ENCODE measurements at regions not wholly inside any gene's neighbourhood (a gene's known extent, or its start where the extent isn't known, plus 50 kb on each side); places are given as distances from the start of the nearest gene placed in this dataset.
"Not testable (repeated sequence)": the region's sequence is repeated elsewhere in the genome, so short reads cannot be mapped to it uniquely, and the experiment has no call there.

DNA sequence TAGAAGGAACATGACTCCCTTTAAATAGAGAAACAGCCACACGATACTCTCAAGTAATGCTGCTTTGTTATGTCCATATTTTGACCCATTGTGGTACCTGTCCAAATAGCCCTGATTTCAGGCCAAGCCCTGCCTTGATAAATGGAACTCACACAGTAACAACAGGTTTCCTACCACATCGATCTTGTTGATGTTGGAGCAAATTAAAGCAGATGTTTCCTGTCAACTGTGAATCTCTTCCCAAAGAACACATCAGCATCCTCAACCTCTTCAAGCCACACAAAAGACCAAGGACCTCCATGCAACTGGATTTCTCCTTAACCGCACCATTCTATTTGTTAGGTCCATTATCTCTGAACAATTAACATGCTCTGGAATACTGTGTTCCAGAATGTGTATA is 109.5 kb downstream of the FOXD4L6 start:
- DNase-seq (ENCODE audit: low read depth), result not testable (repeated sequence)

DNA sequence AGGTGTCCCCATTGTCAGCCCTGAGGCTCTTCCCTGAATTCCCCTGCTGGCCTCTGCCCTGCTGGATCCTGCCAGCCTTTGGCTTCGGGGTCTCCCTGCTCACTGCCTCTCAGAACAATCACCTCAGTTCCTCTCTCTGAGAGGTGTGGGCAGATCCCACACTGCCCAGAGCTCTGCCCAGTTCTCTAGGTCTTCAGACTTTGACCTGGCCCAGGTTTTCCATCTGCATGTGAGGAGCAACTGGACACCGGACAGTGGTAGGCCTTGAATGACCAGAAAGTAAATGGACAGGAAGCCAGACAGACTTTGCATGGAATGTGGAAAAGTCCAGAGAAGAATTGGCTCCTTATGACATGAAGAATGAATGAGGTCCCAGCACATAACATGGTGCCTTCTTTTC is 111.8 kb downstream of the FOXD4L6 start:
- not testable (repeated sequence) for DNase-seq (ENCODE audit: low read depth)

- DNase-seq (ENCODE audit: low read depth), result not testable (repeated sequence)
Measured at GRCh38 chr9:40999952-41000700, 128.4 kb downstream of the FOXD4L6 start.

DNA sequence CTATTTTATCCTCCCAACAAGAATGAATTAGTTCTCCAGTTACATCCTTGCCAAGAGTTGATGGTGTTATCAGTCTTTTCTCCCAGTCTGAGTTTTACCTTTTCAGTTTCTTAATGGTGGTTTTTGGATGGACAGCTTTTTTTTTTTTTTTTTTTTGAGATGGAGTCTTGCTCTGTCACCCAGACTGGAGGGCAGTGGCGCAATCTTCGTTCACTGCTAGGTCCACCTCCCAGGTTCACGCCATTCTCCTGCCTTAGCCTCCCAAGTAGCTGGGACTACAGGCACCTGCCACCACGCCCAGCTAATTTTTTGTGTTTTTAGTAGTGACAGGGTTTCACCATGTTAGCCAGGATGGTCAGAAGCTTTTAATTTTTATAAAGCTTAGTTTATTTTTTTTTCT is 133.0 kb downstream of the FOXD4L6 start:
- not testable (repeated sequence) for DNase-seq (ENCODE audit: low read depth)

- DNase-seq (ENCODE audit: low read depth), result not testable (repeated sequence)
Measured at GRCh38 chr9:40993842-40994241, 134.6 kb downstream of the FOXD4L6 start.

DNA sequence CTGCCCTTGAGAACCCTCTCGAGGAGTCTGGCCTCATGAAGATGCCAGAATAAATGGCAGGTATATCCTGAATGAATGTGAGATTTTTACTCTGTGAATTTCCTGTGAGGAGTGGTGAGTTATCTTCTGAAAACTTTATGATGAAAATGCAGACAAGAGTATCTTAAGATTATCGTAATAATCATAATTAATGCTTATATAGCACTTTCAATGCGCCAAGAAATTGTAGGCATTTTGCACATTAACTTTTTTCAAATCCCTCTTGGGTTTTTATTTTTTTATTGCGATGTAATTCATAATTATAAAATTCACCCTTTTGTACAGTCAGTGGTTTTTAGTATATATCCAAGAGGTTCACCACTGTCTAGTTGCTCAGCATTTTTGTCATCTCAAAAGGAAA is 135.1 kb downstream of the FOXD4L6 start:
- DNase-seq (ENCODE audit: low read depth), result not testable (repeated sequence)

DNA sequence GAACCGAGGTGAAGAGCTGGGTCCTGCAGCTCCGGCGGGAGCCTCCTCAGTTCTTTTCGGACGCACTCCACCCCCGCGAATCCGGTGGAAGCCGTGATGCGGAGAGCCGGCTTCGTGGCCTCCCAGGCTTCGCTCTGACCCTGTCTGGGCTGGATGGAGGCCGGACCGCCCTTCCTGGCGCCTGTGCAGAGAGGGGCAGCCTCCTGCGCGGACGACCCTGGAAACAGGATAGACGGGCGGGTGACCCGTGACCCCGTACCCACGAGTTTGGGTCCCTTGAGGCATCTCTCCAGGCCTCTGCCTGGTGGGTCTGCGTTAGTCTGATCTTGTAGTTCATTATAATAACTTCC is 136.0 kb downstream of the FOXD4L6 start:
- not testable (repeated sequence) for DNase-seq (ENCODE audit: low read depth)

GRCh38 chr9:40991741-40992471 is 136.6 kb downstream of the FOXD4L6 start:
- peak; percentile 98 for DNase-seq (ENCODE audit: low read depth)

- DNase-seq (ENCODE audit: low read depth), result not testable (repeated sequence)
Measured at GRCh38 chr9:40991100-40991740, 137.3 kb downstream of the FOXD4L6 start.

GRCh38 chr9:40986332-40986731 is 142.1 kb downstream of the FOXD4L6 start:
- DNase-seq (ENCODE audit: low read depth), result not testable (repeated sequence)

GRCh38 chr9:40975351-40975750 is 153.1 kb downstream of the FOXD4L6 start:
- DNase-seq (ENCODE audit: low read depth), result not testable (repeated sequence)

- not testable (repeated sequence) for DNase-seq (ENCODE audit: low read depth)
Measured at GRCh38 chr9:40974912-40975311, 153.6 kb downstream of the FOXD4L6 start.

DNA sequence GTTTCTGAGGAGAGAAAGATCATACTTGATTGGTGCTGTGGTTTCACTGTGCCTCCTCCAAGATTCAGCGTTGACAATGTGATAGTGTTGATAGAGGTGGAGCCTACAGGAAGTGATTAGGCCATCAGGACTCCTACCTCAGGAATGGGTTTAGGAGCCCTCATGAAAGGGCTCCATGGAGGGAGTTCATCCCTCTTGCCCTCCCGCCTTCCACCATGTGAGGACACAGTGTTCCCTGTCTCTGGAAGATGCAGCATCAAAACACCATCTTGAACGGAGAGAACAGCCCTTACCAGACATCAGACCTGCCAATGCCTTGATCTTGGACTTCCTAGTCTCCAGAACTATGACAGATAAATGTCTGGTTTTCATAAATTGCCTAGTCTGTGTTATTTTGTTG is 156.7 kb downstream of the FOXD4L6 start:
- DNase-seq (ENCODE audit: low read depth), result not testable (repeated sequence)

- not testable (repeated sequence) for DNase-seq (ENCODE audit: low read depth)
Measured at GRCh38 chr9:40970340-40970739, 158.1 kb downstream of the FOXD4L6 start.

GRCh38 chr9:40962461-40962860 is 166.0 kb downstream of the FOXD4L6 start:
- DNase-seq (ENCODE audit: low read depth), result not testable (repeated sequence)

GRCh38 chr9:40951876-40952494 is 176.5 kb downstream of the FOXD4L6 start:
- not testable (repeated sequence) for DNase-seq (ENCODE audit: low read depth)

GRCh38 chr9:40946228-40946627 is 182.3 kb downstream of the FOXD4L6 start:
- DNase-seq (ENCODE audit: low read depth), result not testable (repeated sequence)

GRCh38 chr9:40942730-40943129 is 185.8 kb downstream of the FOXD4L6 start:
- not testable (repeated sequence) for DNase-seq (ENCODE audit: low read depth)

DNA sequence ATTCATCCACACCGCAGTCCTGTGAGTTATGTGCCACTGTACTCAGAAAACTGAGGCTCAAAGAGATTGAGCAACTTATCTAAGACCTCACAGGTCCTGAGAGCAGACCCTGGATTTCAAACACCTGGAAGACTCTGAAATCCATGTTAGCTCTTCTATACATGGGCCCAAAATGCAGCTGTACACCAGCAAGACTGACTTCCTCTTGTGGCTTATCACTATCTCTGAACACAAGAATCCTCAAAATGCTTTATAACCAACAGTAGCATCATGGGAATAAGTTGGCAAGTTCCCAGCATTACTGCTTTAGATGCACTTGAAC is 188.6 kb downstream of the FOXD4L6 start:
- DNase-seq (ENCODE audit: low read depth), result not testable (repeated sequence)

- not testable (repeated sequence) for DNase-seq (ENCODE audit: low read depth)
Measured at GRCh38 chr9:40939201-40939887, 189.1 kb downstream of the FOXD4L6 start.

- DNase-seq (ENCODE audit: low read depth), result no peak
Measured at GRCh38 chr9:40935336-40935735, 193.1 kb downstream of the FOXD4L6 start.

- DNase-seq (ENCODE audit: low read depth), result not testable (repeated sequence)
Measured at GRCh38 chr9:40934480-40934879, 194.0 kb downstream of the FOXD4L6 start.

All from stimulated activated CD8-positive, alpha-beta memory T cell treated with anti-CD3 and anti-CD28 coated beads, Interleukin-15, amount 100 ng/mL, for 24 hours (primary cell).